MM.1S (cell line): ENCODE measurements at regions not wholly inside any gene's neighbourhood (a gene's known extent, or its start where the extent isn't known, plus 50 kb on each side); places are given as distances from the start of the nearest gene placed in this dataset.

Experiments
- EZH2 ChIP-seq: fragments of 300-600 bp; sonication (generic); optimal IDR thresholded peaks from 2 replicates; pipeline ENCODE3; 2017; ENCODE audit warnings: low read depth, mild to moderate bottlenecking, antibody characterized with exemption, low read length, mixed read lengths
- EZH2phosphoT487 ChIP-seq: fragments of 300-600 bp; sonication (generic); IDR thresholded peaks from 2 replicates; pipeline ENCODE4 v1.6.1; 2018; ENCODE audit warnings: antibody characterized with exemption, low read length
- TF ChIP-seq, protein P1 (sequence below): fragments of 300-600 bp; sonication (generic); IDR thresholded peaks from 2 replicates; pipeline ENCODE4 v1.5.1; 2016; ENCODE audit warnings: antibody characterized with exemption, low read length, mixed read lengths

GRCh38 chr5:125639858-125640257, 783.4 kb upstream of the GRAMD2B start:
- TF ChIP-seq, protein P1, sequence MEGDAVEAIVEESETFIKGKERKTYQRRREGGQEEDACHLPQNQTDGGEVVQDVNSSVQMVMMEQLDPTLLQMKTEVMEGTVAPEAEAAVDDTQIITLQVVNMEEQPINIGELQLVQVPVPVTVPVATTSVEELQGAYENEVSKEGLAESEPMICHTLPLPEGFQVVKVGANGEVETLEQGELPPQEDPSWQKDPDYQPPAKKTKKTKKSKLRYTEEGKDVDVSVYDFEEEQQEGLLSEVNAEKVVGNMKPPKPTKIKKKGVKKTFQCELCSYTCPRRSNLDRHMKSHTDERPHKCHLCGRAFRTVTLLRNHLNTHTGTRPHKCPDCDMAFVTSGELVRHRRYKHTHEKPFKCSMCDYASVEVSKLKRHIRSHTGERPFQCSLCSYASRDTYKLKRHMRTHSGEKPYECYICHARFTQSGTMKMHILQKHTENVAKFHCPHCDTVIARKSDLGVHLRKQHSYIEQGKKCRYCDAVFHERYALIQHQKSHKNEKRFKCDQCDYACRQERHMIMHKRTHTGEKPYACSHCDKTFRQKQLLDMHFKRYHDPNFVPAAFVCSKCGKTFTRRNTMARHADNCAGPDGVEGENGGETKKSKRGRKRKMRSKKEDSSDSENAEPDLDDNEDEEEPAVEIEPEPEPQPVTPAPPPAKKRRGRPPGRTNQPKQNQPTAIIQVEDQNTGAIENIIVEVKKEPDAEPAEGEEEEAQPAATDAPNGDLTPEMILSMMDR: no peak
- TF ChIP-seq EZH2 (no peak), EZH2phosphoT487 (no peak)
